ENCODE measurements at regions not wholly inside any gene's neighbourhood (a gene's known extent, or its start where the extent isn't known, plus 50 kb on each side); places are given as distances from the start of the nearest gene placed in this dataset.

- Mint-ChIP-seq H3K36me3 (ENCODE audit: insufficient read depth in 1 of 3, low read depth in 3 of 3) (no peaks in the 10 kb centered on the region), H3K9me3 (no peaks in the 10 kb centered on the region), H3K27ac (no peak overlapping the region), H3K4me1 (peaks cover 0 to 5% of the 10 kb centered on the region in 2 experiments; a peak in 1 of 4 replicates), H3K27me3 (ENCODE audit: low read depth) (no peaks in the 10 kb centered on the region; the same call in 1 of the 2 replicates), H3K4me3 (no peak overlapping the region)
- Histone ChIP-seq H3K18ac (ENCODE audit: insufficient read length, low read depth, low read length) (no peak overlapping the region), H4K5ac (ENCODE audit: insufficient read length, low read depth, low read length) (no peak overlapping the region), H2BK120ac (ENCODE audit: low read depth, low read length, poor library complexity, severe bottlenecking) (no peak overlapping the region), H3K9me3 (ENCODE audit: control insufficient read depth, low read depth, low read length) (no peaks in the 10 kb centered on the region), H2BK5ac (ENCODE audit: insufficient read length, low read length) (no peak overlapping the region), H3K79me2 (ENCODE audit: insufficient read depth, low read length) (no peaks in the 10 kb centered on the region), H3K27me3 (ENCODE audit: insufficient read depth, low read length) (no peaks in the 10 kb centered on the region), H2BK15ac (ENCODE audit: low read depth, low read length) (no peak overlapping the region), H3K23me2 (ENCODE audit: insufficient read length, low read depth, low read length, poor library complexity, severe bottlenecking) (no peaks in the 10 kb centered on the region), H3K27ac (ENCODE audit: insufficient read length, low read depth, low read length) (no peak overlapping the region), H2BK20ac (ENCODE audit: low read depth, low read length, poor library complexity, severe bottlenecking) (no peak overlapping the region), H3K23ac (ENCODE audit: insufficient read length, low read depth, low read length) (no peak overlapping the region), H2BK12ac (ENCODE audit: insufficient read length, low read depth, low read length) (no peak overlapping the region), H3K79me1 (ENCODE audit: insufficient read depth, low read depth, low read length, poor library complexity, severe bottlenecking) (no peaks in the 10 kb centered on the region), H4K91ac (ENCODE audit: insufficient read length, low read depth, low read length) (no peak overlapping the region), H3K14ac (ENCODE audit: insufficient read depth, low read length) (no peak overlapping the region), H4K8ac (replicated peaks; ENCODE audit: insufficient read length, low read depth, low read length) (no peak overlapping the region), H3T11ph (ENCODE audit: low read length) (no peak overlapping the region), H3K56ac (ENCODE audit: insufficient read length, low read depth, low read length) (no peak overlapping the region), H2AFZ (ENCODE audit: low read length) (no peak overlapping the region), H3K9ac (ENCODE audit: extremely low read depth, insufficient read length, low read length) (no peak overlapping the region), H4K20me1 (ENCODE audit: control insufficient read depth, insufficient read depth, insufficient read length) (no peaks in the 10 kb centered on the region), H3K4ac (ENCODE audit: low read depth, low read length) (no peak overlapping the region), H3K4me1 (ENCODE audit: insufficient read depth, low read length) (no peaks in the 10 kb centered on the region), H3K4me2 (ENCODE audit: insufficient read depth, insufficient read length, low read length) (no peak overlapping the region), H2AK5ac (ENCODE audit: insufficient read length, low read length) (no peak overlapping the region)
- WGBS (ENCODE audit: extremely low coverage, insufficient read length, low lambda C conversion rate): no CpG with 5 or more reads among the region's 3 CpGs
- no peak for TF ChIP-seq CTCF (conservative IDR thresholded peaks at IDR 0.05)
- no peak for DNase-seq
These were observed 142.3 kb upstream of the ZC3H11B start for GRCh38 chr1:219755234-219755633.

Data from H9 (cell line).